Prostate gland (tissue), 2 donors: ENCODE measurements at regions not wholly inside any gene's neighbourhood (a gene's known extent, or its start where the extent isn't known, plus 50 kb on each side); places are given as distances from the start of the nearest gene placed in this dataset.

Experiments
- CTCF ChIP-seq, 4 experiments: fragments of 200-600 bp in 2 of 4; fragments of 450-650 bp in 2 of 4; sonication (generic) in 2 of 4; IDR thresholded peaks; 1 replicate in 3 of 4; 2 replicates in 1 of 4; pipeline ENCODE4 v1.5.1; 2016 to 2019; ENCODE audit warnings: antibody characterized with exemption in 4 of 4, mild to moderate bottlenecking in 2 of 4, moderate library complexity in 2 of 4
- POLR2A ChIP-seq: fragments of 450-650 bp; IDR thresholded peaks from one replicate; pipeline ENCODE4 v1.6.1; 2016; ENCODE audit warnings: antibody characterized with exemption, mild to moderate bottlenecking
- POLR2AphosphoS5 ChIP-seq: sonication (generic); formaldehyde crosslinking; IDR thresholded peaks from one replicate; pipeline ENCODE4 v1.6.1; 2017; ENCODE audit warnings: antibody characterized with exemption

- TF ChIP-seq CTCF (IDR thresholded peaks at IDR 0.05), result no peak
- TF ChIP-seq POLR2A, result no peak
- no peak for TF ChIP-seq POLR2AphosphoS5
Measured at GRCh38 chr7:6934981-6935380, 108.9 kb upstream of the CCZ1B start.
